ENCODE measurements at regions not wholly inside any gene's neighbourhood (a gene's known extent, or its start where the extent isn't known, plus 50 kb on each side); places are given as distances from the start of the nearest gene placed in this dataset.
"Not testable (repeated sequence)": the region's sequence is repeated elsewhere in the genome, so short reads cannot be mapped to it uniquely, and the experiment has no call there.

DNA sequence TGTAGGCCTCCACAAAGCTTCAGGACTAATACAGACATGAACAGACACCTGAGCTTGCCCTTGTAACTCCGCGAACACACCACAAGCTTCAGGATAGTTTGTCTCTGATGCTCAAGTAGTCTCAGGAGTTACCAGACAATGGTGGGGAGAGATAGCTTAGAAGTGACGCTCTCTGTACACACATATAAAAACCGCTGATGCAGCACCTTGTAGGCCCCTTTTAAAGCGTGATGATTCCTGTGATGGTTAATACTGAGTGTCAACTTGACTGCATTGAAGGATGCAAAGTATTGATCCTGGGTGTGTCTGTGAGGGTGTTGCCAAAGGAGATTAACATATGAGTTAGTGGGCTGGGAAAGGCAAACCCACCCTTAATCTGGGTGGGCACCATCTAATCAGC, 78.7 kb downstream of the MAGED4 start:
- Histone ChIP-seq H3K27ac (ENCODE audit: low read depth, low read length) (no peak overlapping the region), H3K9me2 (replicated peaks; ENCODE audit: control insufficient read depth, low read length) (no peaks in the 10 kb centered on the region), H4K20me1 (ENCODE audit: control insufficient read depth, insufficient read depth, low read depth, low read length) (no peaks in the 10 kb centered on the region), H3K79me2 (ENCODE audit: control insufficient read depth, low read length) (no peaks in the 10 kb centered on the region), H3K4me2 (ENCODE audit: low read length) (no peak overlapping the region), H3K4me1 (ENCODE audit: control insufficient read depth, low read length) (peaks cover 16% of the 10 kb centered on the region), H3F3A (ENCODE audit: control insufficient read depth, insufficient read depth) (no peaks in the 10 kb centered on the region), H3K4me3 (ENCODE audit: low read length) (no peak overlapping the region), H3K27me3 (ENCODE audit: control insufficient read depth, low read length) (no peaks in the 10 kb centered on the region), H3K36me3 (ENCODE audit: control insufficient read depth, low read length) (no peaks in the 10 kb centered on the region), H3K9me3 (ENCODE audit: control insufficient read depth, insufficient read depth, low read length) (no peaks in the 10 kb centered on the region)
- no peak for TF ChIP-seq EZH2phosphoT487 (IDR thresholded peaks at IDR 0.05; ENCODE audit: borderline replicate concordance, low read length)
- TF ChIP-seq, protein P1, sequence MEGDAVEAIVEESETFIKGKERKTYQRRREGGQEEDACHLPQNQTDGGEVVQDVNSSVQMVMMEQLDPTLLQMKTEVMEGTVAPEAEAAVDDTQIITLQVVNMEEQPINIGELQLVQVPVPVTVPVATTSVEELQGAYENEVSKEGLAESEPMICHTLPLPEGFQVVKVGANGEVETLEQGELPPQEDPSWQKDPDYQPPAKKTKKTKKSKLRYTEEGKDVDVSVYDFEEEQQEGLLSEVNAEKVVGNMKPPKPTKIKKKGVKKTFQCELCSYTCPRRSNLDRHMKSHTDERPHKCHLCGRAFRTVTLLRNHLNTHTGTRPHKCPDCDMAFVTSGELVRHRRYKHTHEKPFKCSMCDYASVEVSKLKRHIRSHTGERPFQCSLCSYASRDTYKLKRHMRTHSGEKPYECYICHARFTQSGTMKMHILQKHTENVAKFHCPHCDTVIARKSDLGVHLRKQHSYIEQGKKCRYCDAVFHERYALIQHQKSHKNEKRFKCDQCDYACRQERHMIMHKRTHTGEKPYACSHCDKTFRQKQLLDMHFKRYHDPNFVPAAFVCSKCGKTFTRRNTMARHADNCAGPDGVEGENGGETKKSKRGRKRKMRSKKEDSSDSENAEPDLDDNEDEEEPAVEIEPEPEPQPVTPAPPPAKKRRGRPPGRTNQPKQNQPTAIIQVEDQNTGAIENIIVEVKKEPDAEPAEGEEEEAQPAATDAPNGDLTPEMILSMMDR (IDR thresholded peaks at IDR 0.05; ENCODE audit: low read depth, low read length, poor library complexity, severe bottlenecking) = no peak

DNA sequence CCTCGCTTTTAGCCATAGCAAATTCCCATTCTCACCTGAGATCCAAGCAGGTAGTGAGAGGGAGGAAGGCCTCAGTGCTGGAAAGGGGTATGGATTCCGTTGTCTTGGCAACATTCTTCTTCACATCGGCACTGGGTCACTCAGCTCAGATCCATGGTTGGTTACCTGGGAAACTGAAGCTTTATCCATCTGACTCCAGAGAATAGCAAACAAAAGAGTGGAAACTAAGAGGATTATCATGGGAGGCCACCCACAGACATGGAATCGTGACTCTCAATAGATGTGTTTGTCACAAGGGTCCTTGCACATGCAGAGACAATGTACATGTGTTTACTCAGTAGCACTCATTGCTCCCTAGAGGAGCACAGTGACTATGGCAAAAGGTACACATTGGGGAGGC, 81.0 kb downstream of the MAGED4 start:
- Histone ChIP-seq H3K27ac (ENCODE audit: low read depth, low read length) (no peak overlapping the region), H3K27me3 (ENCODE audit: control insufficient read depth, low read length) (no peaks in the 10 kb centered on the region), H3K9me2 (replicated peaks; ENCODE audit: control insufficient read depth, low read length) (no peaks in the 10 kb centered on the region), H3F3A (ENCODE audit: control insufficient read depth, insufficient read depth) (no peaks in the 10 kb centered on the region), H3K79me2 (ENCODE audit: control insufficient read depth, low read length) (no peaks in the 10 kb centered on the region), H3K9me3 (ENCODE audit: control insufficient read depth, insufficient read depth, low read length) (no peaks in the 10 kb centered on the region), H3K4me3 (ENCODE audit: low read length) (no peak overlapping the region), H3K36me3 (ENCODE audit: control insufficient read depth, low read length) (no peaks in the 10 kb centered on the region), H3K4me2 (ENCODE audit: low read length) (no peak overlapping the region), H4K20me1 (ENCODE audit: control insufficient read depth, insufficient read depth, low read depth, low read length) (no peaks in the 10 kb centered on the region), H3K4me1 (ENCODE audit: control insufficient read depth, low read length) (peaks cover 10% of the 10 kb centered on the region)
- TF ChIP-seq, protein P1 (IDR thresholded peaks at IDR 0.05; ENCODE audit: low read depth, low read length, poor library complexity, severe bottlenecking) = no peak
- TF ChIP-seq EZH2phosphoT487 (IDR thresholded peaks at IDR 0.05; ENCODE audit: borderline replicate concordance, low read length) = no peak

DNA sequence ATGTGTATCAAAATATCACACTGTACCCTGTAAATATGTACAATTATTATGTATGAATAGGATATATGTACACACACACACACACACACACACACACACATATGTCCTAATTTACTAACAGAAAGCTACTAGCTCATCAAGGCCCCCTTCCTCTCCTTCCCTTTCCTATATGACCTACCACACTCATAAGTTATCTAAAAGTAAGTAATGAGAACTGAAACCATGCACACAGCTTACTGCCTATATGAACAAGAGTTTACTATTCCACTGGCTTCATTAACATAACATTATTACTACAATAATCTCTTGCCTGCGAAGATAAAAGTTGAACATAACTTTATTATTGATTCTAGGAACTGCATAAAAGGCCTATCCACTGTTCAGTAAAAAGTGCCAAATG, 83.8 kb downstream of the MAGED4 start:
- not testable (repeated sequence) for H3K36me3 ChIP-seq (ENCODE audit: control insufficient read depth, low read length); H3K4me2 ChIP-seq (ENCODE audit: low read length); H4K20me1 ChIP-seq (ENCODE audit: control insufficient read depth, insufficient read depth, low read depth, low read length); H3K9me2 ChIP-seq (replicated peaks; ENCODE audit: control insufficient read depth, low read length); H3F3A ChIP-seq (ENCODE audit: control insufficient read depth, insufficient read depth); H3K4me1 ChIP-seq (ENCODE audit: control insufficient read depth, low read length); H3K27ac ChIP-seq (ENCODE audit: low read depth, low read length); H3K9me3 ChIP-seq (ENCODE audit: control insufficient read depth, insufficient read depth, low read length); H3K79me2 ChIP-seq (ENCODE audit: control insufficient read depth, low read length); H3K4me3 ChIP-seq (ENCODE audit: low read length); H3K27me3 ChIP-seq (ENCODE audit: control insufficient read depth, low read length)

DNA sequence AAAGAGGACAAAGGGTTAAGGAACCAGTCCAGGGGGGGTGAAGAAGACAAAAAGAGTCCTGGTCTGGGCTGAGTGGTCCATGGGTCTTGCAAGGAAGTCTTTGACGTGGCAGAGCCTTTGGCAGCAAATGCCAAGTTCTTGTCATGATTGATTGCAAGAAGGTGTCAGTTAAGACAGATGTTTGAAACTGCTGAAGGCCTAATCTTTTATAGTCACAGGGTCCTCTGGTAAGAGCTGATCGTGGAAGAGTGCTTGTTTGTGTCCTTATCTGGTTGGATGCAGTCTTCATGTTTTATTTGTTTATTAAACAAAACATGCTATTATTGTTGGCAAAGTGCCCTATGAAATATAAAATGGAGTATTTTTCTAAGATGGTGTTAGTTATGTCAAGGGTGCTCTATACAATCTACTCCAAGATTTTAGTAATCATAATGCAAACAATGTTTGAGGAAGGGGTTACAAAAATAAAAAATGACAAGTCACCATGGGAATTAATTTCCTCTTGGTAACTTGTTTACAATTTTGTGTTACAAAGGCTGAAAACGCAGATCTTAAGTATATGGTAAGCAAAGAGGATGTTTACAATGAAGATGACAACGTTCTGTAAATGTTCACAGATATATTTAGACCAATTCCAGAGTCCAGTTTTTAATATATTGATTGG, 85.9 kb downstream of the MAGED4 start:
- H3F3A ChIP-seq (ENCODE audit: control insufficient read depth, insufficient read depth) = no peaks in the 10 kb centered on the region
- no peak overlapping the region for H3K4me2 ChIP-seq (ENCODE audit: low read length)
- H3K27ac ChIP-seq (ENCODE audit: low read depth, low read length) = no peak overlapping the region
- no peaks in the 10 kb centered on the region for H3K79me2 ChIP-seq (ENCODE audit: control insufficient read depth, low read length)
- no peaks in the 10 kb centered on the region for H3K4me1 ChIP-seq (ENCODE audit: control insufficient read depth, low read length)
- no peaks in the 10 kb centered on the region for H3K9me3 ChIP-seq (ENCODE audit: control insufficient read depth, insufficient read depth, low read length)
- H3K27me3 ChIP-seq (ENCODE audit: control insufficient read depth, low read length) = no peaks in the 10 kb centered on the region
- H3K4me3 ChIP-seq (ENCODE audit: low read length) = no peak overlapping the region
- no peaks in the 10 kb centered on the region for H3K36me3 ChIP-seq (ENCODE audit: control insufficient read depth, low read length)
- H3K9me2 ChIP-seq (replicated peaks; ENCODE audit: control insufficient read depth, low read length) = no peaks in the 10 kb centered on the region
- H4K20me1 ChIP-seq (ENCODE audit: control insufficient read depth, insufficient read depth, low read depth, low read length) = no peaks in the 10 kb centered on the region
- no peak for TF ChIP-seq EZH2phosphoT487 (IDR thresholded peaks at IDR 0.05; ENCODE audit: borderline replicate concordance, low read length)
- TF ChIP-seq, protein P1 (IDR thresholded peaks at IDR 0.05; ENCODE audit: low read depth, low read length, poor library complexity, severe bottlenecking) = no peak

All from DOHH2 (cell line).